HepG2 (cell line): ENCODE measurements at regions not wholly inside any gene's neighbourhood (a gene's known extent, or its start where the extent isn't known, plus 50 kb on each side); places are given as distances from the start of the nearest gene placed in this dataset.

Source experiments
- ATAC-seq: fragments of 200-7000 bp; cut with Tn5 transposase; 3 replicates; pipeline ENCODE4 v1.9.1; 2020; ENCODE audit warnings: mild to moderate bottlenecking, moderate library complexity
- BruUV-seq: library from RNA; stranded (reverse); fragments of 400-500 nt; replicated peaks from 2 replicates; lab custom pipeline; 2021; lab: Mats Ljungman, UMichigan
- CTCF ChIA-PET: fragments of 300-600 bp; formaldehyde crosslinking; extraction: SDS; loops from one replicate; lab custom pipeline; 2021; ENCODE audit warnings: low total read pairs, inconsistent platforms, low intra/inter-chr PET ratio; lab: Yijun Ruan, JAX
- POLR2A ChIA-PET: fragments of 350-600 bp; sonication (Branson Sonifier 250); formaldehyde crosslinking; loops from one replicate; lab custom pipeline; 2020; ENCODE audit warnings: antibody characterized with exemption, inconsistent platforms; lab: Yijun Ruan, JAX
- DNase-seq: peaks from one replicate; pipeline ENCODE4 v3.0.0-alpha.2; 2015; ENCODE audit warnings: low spot score
- FAIRE-seq: peaks from 3 replicates; lab custom pipeline; 2011; peaks lifted over from hg19 to GRCh38; lab: Jason Lieb, UNC
- H2AFZ ChIP-seq: one replicate; pipeline ENCODE4 v1.6.1; 2011; ENCODE audit warnings: low read length, inconsistent platforms
- H3K27ac ChIP-seq: fragments of 300-600 bp; 3 replicates; pipeline ENCODE4 v1.8.0; 2011; ENCODE audit warnings: mixed run types, mild to moderate bottlenecking, mixed read lengths, low read length, inconsistent platforms; ENCODE audit not compliant: insufficient read depth; ENCODE audit errors: extremely low read length
- H3K27me3 ChIP-seq, 2 experiments: fragments of 200-600 bp in 1 of 2; 2 replicates in 1 of 2; 3 replicates in 1 of 2; pipeline versions ENCODE4 v1.6.0 to v1.8.0; 2011; ENCODE audit warnings: low read length in 2 of 2, mild to moderate bottlenecking in 2 of 2, moderate library complexity in 2 of 2, inconsistent platforms in 1 of 2; ENCODE audit not compliant: insufficient read depth in 2 of 2, control insufficient read depth in 1 of 2
- H3K36me3 ChIP-seq, 2 experiments: fragments of 200-600 bp in 1 of 2; replicated peaks in 1 of 2; 2 replicates in 1 of 2; 3 replicates in 1 of 2; pipeline versions ENCODE4 v1.5.1 to v1.8.0; 2011; ENCODE audit warnings: low read length in 2 of 2, inconsistent platforms in 1 of 2; ENCODE audit not compliant: insufficient read depth in 2 of 2, control insufficient read depth in 1 of 2
- H3K4me1 ChIP-seq: 2 replicates; pipeline ENCODE4 v1.5.1; 2012; ENCODE audit warnings: low read length, inconsistent platforms; ENCODE audit not compliant: insufficient read depth
- H3K4me2 ChIP-seq: 2 replicates; pipeline ENCODE4 v1.6.0; 2011; ENCODE audit warnings: low read depth, low read length, inconsistent platforms
- H3K4me3 ChIP-seq, 3 experiments: fragments of 200-600 bp in 1 of 3; sonication (generic), shearing (Covaris generic) in 1 of 3; replicated peaks in 1 of 3; 2 replicates each; pipeline ENCODE4 v1.5.1; 2011 to 2016; ENCODE audit warnings: low read length in 3 of 3, inconsistent platforms in 2 of 3, low read depth in 2 of 3, mild to moderate bottlenecking in 2 of 3, control low read depth in 1 of 3, mixed read lengths in 1 of 3; ENCODE audit not compliant: insufficient read depth in 1 of 3
- H3K79me2 ChIP-seq: one replicate; pipeline ENCODE4 v1.6.1; 2011; ENCODE audit warnings: low read length, inconsistent platforms; ENCODE audit not compliant: insufficient read depth
- H3K9ac ChIP-seq: 2 replicates; pipeline ENCODE4 v1.6.0; 2011; ENCODE audit warnings: mild to moderate bottlenecking, low read depth, low read length, inconsistent platforms; ENCODE audit not compliant: insufficient read depth
- H3K9me3 ChIP-seq: 2 replicates; pipeline ENCODE4 v1.5.1; 2012; ENCODE audit warnings: mild to moderate bottlenecking, low read length
- H4K20me1 ChIP-seq: 2 replicates; pipeline ENCODE4 v1.6.0; 2011; ENCODE audit warnings: inconsistent platforms, mild to moderate bottlenecking, low read length, moderate library complexity; ENCODE audit not compliant: insufficient read depth
- ARNTL ChIP-seq: sonication (generic); formaldehyde crosslinking; IDR thresholded peaks from 2 replicates; pipeline ENCODE4 v1.4.0; 2020; ENCODE audit warnings: mild to moderate bottlenecking, missing genetic modification reagents
- ELF1 ChIP-seq: sonication (generic); formaldehyde crosslinking; IDR thresholded peaks from 2 replicates; pipeline ENCODE4 v1.4.0; 2020; ENCODE audit warnings: missing genetic modification reagents
- FIP1L1 ChIP-seq: fragments of 200-400 bp; formaldehyde crosslinking; IDR thresholded peaks from 2 replicates; pipeline ENCODE4 v1.6.1; 2018; ENCODE audit warnings: low read depth, mild to moderate bottlenecking, low read length, moderate library complexity, borderline replicate concordance; ENCODE audit not compliant: insufficient read depth
- FOXP1 ChIP-seq, 2 experiments: fragments of 450-650 bp in 1 of 2; IDR thresholded peaks; 2 replicates each; pipeline ENCODE4 v1.6.1; 2017 to 2018; ENCODE audit warnings: antibody characterized with exemption in 1 of 2
- MATR3 ChIP-seq: sonication (generic); formaldehyde crosslinking; IDR thresholded peaks from 2 replicates; pipeline ENCODE4 v1.4.0; 2020; ENCODE audit warnings: missing genetic modification reagents
- PTBP1 ChIP-seq: fragments of 200-400 bp; formaldehyde crosslinking; IDR thresholded peaks from 2 replicates; pipeline ENCODE4 v1.6.1; 2018; ENCODE audit warnings: low read length, low read depth; ENCODE audit not compliant: poor library complexity, severe bottlenecking
- SMARCE1 ChIP-seq: fragments of 450-650 bp; IDR thresholded peaks from 2 replicates; pipeline ENCODE4 v1.6.1; 2017; ENCODE audit warnings: borderline replicate concordance
- SRSF9 ChIP-seq: fragments of 200-400 bp; formaldehyde crosslinking; IDR thresholded peaks from 2 replicates; pipeline ENCODE4 v1.6.1; 2018; ENCODE audit warnings: borderline replicate concordance, mild to moderate bottlenecking, low read depth, low read length; ENCODE audit not compliant: insufficient read depth, poor library complexity, severe bottlenecking
- ZBTB7B ChIP-seq: sonication (generic); formaldehyde crosslinking; IDR thresholded peaks from 2 replicates; pipeline ENCODE4 v1.4.0; 2020; ENCODE audit warnings: missing genetic modification reagents
- ZNF558 ChIP-seq: sonication (generic); formaldehyde crosslinking; IDR thresholded peaks from 2 replicates; pipeline ENCODE4 v1.9.0; 2022; ENCODE audit warnings: mild to moderate bottlenecking, missing genetic modification reagents, borderline replicate concordance
- ZNF589 ChIP-seq: sonication (generic); formaldehyde crosslinking; conservative IDR thresholded peaks from 2 replicates; pipeline ENCODE4 v1.8.0; 2022; ENCODE audit warnings: mild to moderate bottlenecking, moderate library complexity, missing genetic modification reagents
- WGBS: methylation state at CpG from one replicate; pipeline ENCODE4 v1.1.6; 2017; ENCODE audit warnings: low lambda C conversion rate; 5-methylcytosine and 5-hydroxymethylcytosine counted together
- in situ Hi-C: cut with HindIII; loops from 2 replicates; pipeline ENCODE4 v1.10.0; 2017; ENCODE audit warnings: low pct_unique_long_range_greater_than_20kb; ENCODE audit not compliant: extremely low pct_ligation_motif_present
- intact Hi-C: fragments of 100-400 bp; cut with micrococcal nuclease; formaldehyde crosslinking; loops from one replicate; pipeline ENCODE4 v1.10.0; 2022; ENCODE audit not compliant: unreplicated experiment

DNA sequence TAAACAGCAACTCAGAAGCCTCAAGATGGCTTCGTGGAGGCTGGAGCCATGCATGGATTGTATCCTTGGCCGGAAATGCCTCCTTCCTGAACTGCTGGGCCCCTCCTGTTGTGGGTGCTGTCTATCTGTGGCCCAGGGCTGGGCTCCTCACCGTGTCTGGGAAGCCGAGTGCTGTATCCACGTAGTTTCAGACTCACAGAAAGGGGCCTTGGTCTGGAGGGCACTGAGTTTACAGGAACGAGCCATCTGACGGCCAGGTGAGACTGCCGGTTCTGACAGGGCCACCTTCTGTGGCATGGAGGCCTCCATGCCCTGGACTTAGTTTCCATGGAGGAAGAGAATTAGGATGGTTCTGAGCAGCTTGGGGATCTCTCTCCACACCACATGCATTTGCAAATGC is 142.2 kb downstream of the ERMARD start:
- ATAC-seq = no peak
- Histone ChIP-seq H3K79me2 (no peaks in the 10 kb centered on the region), H3K4me3 (no peak overlapping the region), H4K20me1 (no peaks in the 10 kb centered on the region), H3K27me3 (peaks cover 4 to 53% of the 10 kb centered on the region in 2 experiments; a peak in 4 of 5 replicates), H3K4me1 (no peaks in the 10 kb centered on the region), H3K9ac (no peak overlapping the region), H2AFZ (no peak overlapping the region), H3K27ac (no peak overlapping the region), H3K4me2 (no peak overlapping the region), H3K36me3 (no peaks in the 10 kb centered on the region), H3K9me3 (no peaks in the 10 kb centered on the region)
- WGBS = 0% methylated on average over 2 of the region's 8 CpGs
- intact Hi-C loops (no loop called here), in situ Hi-C loops (no loop called here)
- ChIA-PET POLR2A (no interaction called here), CTCF (no interaction called here)
- TF ChIP-seq ARNTL (CRISPR knock-in tag) = no peak
- BruUV-seq = no TSS peak
- DNase-seq = no peak
- FAIRE-seq = no peak

- in situ Hi-C loops = no loop called here
- no peaks in the 10 kb centered on the region for H3K79me2 ChIP-seq
- no peaks in the 10 kb centered on the region for H3K36me3 ChIP-seq
- no peak for TF ChIP-seq SRSF9
- TF ChIP-seq FOXP1 (IDR thresholded peaks at IDR 0.05) = no peak
- no peak for TF ChIP-seq FOXP1 (CRISPR knock-in tag; IDR thresholded peaks at IDR 0.05)
- TF ChIP-seq FIP1L1 = no peak
- no peak for TF ChIP-seq ZNF589 (CRISPR knock-in tag)
- no peak for TF ChIP-seq SMARCE1
- no peak for TF ChIP-seq ELF1 (CRISPR knock-in tag)
- no peak for TF ChIP-seq ZBTB7B (CRISPR knock-in tag)
- no peak for TF ChIP-seq ZNF558
- no peak for TF ChIP-seq PTBP1
- no peak for TF ChIP-seq MATR3 (CRISPR knock-in tag)
- TF ChIP-seq, all 625 proteins: peak for 0
- ATAC-seq = no peak
- Histone ChIP-seq H3K4me3 (no peak overlapping the region), H3K9me3 (no peaks in the 10 kb centered on the region), H2AFZ (no peak overlapping the region), H3K9ac (no peak overlapping the region), H3K27me3 (peaks cover 3 to 55% of the 10 kb centered on the region in 2 experiments; a peak in 4 of 5 replicates), H3K27ac (no peak overlapping the region), H4K20me1 (no peaks in the 10 kb centered on the region), H3K4me1 (no peaks in the 10 kb centered on the region), H3K4me2 (no peak overlapping the region)
- intact Hi-C loops = no loop called here
- 2% methylated on average over 11 of the region's 11 CpGs for whole genome bisulfite sequencing
- no TSS peak for BruUV-seq
- ChIA-PET CTCF (no interaction called here), POLR2A (no interaction called here)
- no peak for DNase-seq
- no peak for FAIRE-seq
Measured at GRCh38 chr6:169891846-169892245, 140.4 kb downstream of the ERMARD start.
